GM12892 (cell line): ENCODE measurements at regions not wholly inside any gene's neighbourhood (a gene's known extent, or its start where the extent isn't known, plus 50 kb on each side); places are given as distances from the start of the nearest gene placed in this dataset.

Experiments
- POLR2A ChIP-seq: IDR thresholded peaks from 2 replicates; pipeline ENCODE4 v1.6.1; 2011; ENCODE audit warnings: low read depth, low read length, control low read depth
- POLR2AphosphoS5 ChIP-seq: IDR thresholded peaks from 2 replicates; pipeline ENCODE4 v1.6.1; 2011; ENCODE audit warnings: low read depth, low read length, control low read depth

- TF ChIP-seq POLR2A, result no peak
- no peak for TF ChIP-seq POLR2AphosphoS5
These were observed 620.5 kb upstream of the PKN2 start for GRCh38 chr1:88063605-88064004.
